Left lung (tissue), 4 donors: ENCODE measurements at regions not wholly inside any gene's neighbourhood (a gene's known extent, or its start where the extent isn't known, plus 50 kb on each side); places are given as distances from the start of the nearest gene placed in this dataset.
"Not testable (repeated sequence)": the region's sequence is repeated elsewhere in the genome, so short reads cannot be mapped to it uniquely, and the experiment has no call there.

ENCODE experiments used
- ATAC-seq: fragments of 200-7000 bp; cut with Tn5 transposase; one replicate; pipeline ENCODE4 v1.9.1; 2020; ENCODE audit warnings: moderate library complexity
- DNase-seq, 4 donors: peaks; one replicate each; pipeline ENCODE4 v3.0.0-alpha.2; 2013 to 2020
- H3K27ac ChIP-seq, 2 donors: fragments of 200-600 bp; sonication (generic) in 1 of 2; one replicate each; pipeline versions ENCODE4 v1.5.0 to v1.8.0; 2020 to 2021
- H3K27me3 ChIP-seq, 2 donors: fragments of 200-600 bp; sonication (generic) in 1 of 2; one replicate each; pipeline versions ENCODE4 v1.5.0 to v1.8.0; 2020 to 2021
- H3K36me3 ChIP-seq, 2 donors: fragments of 200-600 bp; sonication (generic) in 1 of 2; one replicate each; pipeline versions ENCODE4 v1.5.0 to v1.8.0; 2020 to 2021
- H3K4me1 ChIP-seq, 2 donors: fragments of 200-600 bp; one replicate each; pipeline ENCODE4 v1.8.0; 2021
- H3K4me3 ChIP-seq, 2 donors: fragments of 200-600 bp; sonication (generic) in 1 of 2; one replicate each; pipeline versions ENCODE4 v1.5.0 to v1.8.0; 2020 to 2021; ENCODE audit warnings: mild to moderate bottlenecking in 1 of 2
- H3K9me3 ChIP-seq, 2 donors: fragments of 200-600 bp; sonication (generic) in 1 of 2; one replicate each; pipeline versions ENCODE4 v1.5.0 to v1.8.0; 2020 to 2021
- intact Hi-C, 2 donors: fragments of 100-400 bp; cut with DNase I; formaldehyde crosslinking; loops; one replicate each; pipeline versions ENCODE4 v1.11.2 to v1.14.2; 2022
- TF ChIP-seq, protein P1 (sequence below), 2 donors: fragments of 200-600 bp; sonication (generic) in 1 of 2; IDR thresholded peaks; one replicate each; pipeline versions ENCODE4 v1.5.0 to v1.8.0; 2021; ENCODE audit warnings: antibody characterized with exemption in 2 of 2
- donor health status: DM: no; HTN: yes; CAD: no.
- donor health status: DM: no; HTN: no; CAD: no.

DNA sequence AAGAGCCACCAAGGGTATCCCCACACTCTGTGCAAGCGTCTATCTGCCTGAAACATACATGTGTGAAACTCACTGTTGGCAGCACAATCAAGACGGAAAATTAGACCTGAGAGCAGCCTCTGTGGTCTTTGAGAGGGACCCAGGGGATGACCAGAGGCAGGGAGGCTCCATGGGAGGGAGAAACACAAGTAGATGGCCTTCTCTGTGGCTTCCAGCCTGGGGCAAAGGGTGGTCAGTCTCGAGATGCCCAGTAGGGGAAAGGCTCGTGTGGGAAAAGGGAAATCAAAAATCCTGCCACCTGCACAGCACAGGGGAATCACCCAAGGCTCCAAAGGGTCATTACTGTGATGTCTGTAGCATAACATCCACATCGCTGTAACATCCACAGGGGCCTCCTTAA is 823.3 kb downstream of the KCNJ18 start:
- DNase-seq, result no peak
- TF ChIP-seq, protein P1, sequence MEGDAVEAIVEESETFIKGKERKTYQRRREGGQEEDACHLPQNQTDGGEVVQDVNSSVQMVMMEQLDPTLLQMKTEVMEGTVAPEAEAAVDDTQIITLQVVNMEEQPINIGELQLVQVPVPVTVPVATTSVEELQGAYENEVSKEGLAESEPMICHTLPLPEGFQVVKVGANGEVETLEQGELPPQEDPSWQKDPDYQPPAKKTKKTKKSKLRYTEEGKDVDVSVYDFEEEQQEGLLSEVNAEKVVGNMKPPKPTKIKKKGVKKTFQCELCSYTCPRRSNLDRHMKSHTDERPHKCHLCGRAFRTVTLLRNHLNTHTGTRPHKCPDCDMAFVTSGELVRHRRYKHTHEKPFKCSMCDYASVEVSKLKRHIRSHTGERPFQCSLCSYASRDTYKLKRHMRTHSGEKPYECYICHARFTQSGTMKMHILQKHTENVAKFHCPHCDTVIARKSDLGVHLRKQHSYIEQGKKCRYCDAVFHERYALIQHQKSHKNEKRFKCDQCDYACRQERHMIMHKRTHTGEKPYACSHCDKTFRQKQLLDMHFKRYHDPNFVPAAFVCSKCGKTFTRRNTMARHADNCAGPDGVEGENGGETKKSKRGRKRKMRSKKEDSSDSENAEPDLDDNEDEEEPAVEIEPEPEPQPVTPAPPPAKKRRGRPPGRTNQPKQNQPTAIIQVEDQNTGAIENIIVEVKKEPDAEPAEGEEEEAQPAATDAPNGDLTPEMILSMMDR (IDR thresholded peaks at IDR 0.05), result no peak
- Histone ChIP-seq H3K4me3 (no peak overlapping the region), H3K27me3 (no peaks in the 10 kb centered on the region), H3K4me1 (no peaks in the 10 kb centered on the region), H3K27ac (no peak overlapping the region), H3K9me3 (peaks cover 0 to 30% of the 10 kb centered on the region in 2 donors), H3K36me3 (no peaks in the 10 kb centered on the region)
- no peak for ATAC-seq
- intact Hi-C loops, result no loop called here

- Histone ChIP-seq H3K36me3 (no peaks in the 10 kb centered on the region), H3K9me3 (peaks cover 0 to 30% of the 10 kb centered on the region in 2 donors), H3K27me3 (no peaks in the 10 kb centered on the region), H3K4me3 (no peak overlapping the region), H3K27ac (no peak overlapping the region), H3K4me1 (no peaks in the 10 kb centered on the region)
- TF ChIP-seq, protein P1 (IDR thresholded peaks at IDR 0.05), result no peak
- intact Hi-C loops, result no loop called here
- DNase-seq (peak in 1 of 4 donors; percentile 74), ATAC-seq (no peak)
These were observed 824.7 kb downstream of the KCNJ18 start for GRCh38 chr17:22516861-22517636.

- Histone ChIP-seq H3K4me1 (no peaks in the 10 kb centered on the region), H3K36me3 (no peaks in the 10 kb centered on the region), H3K4me3 (no peak overlapping the region), H3K27me3 (no peaks in the 10 kb centered on the region), H3K27ac (no peak overlapping the region), H3K9me3 (peaks cover 0 to 27% of the 10 kb centered on the region in 2 donors)
- TF ChIP-seq, protein P1 (IDR thresholded peaks at IDR 0.05), result no peak
- ATAC-seq, result no peak
- intact Hi-C loops, result no loop called here
- DNase-seq, result peak in 1 of 4 donors; percentile 1
These were observed 825.4 kb downstream of the KCNJ18 start for GRCh38 chr17:22517716-22518115.

DNA sequence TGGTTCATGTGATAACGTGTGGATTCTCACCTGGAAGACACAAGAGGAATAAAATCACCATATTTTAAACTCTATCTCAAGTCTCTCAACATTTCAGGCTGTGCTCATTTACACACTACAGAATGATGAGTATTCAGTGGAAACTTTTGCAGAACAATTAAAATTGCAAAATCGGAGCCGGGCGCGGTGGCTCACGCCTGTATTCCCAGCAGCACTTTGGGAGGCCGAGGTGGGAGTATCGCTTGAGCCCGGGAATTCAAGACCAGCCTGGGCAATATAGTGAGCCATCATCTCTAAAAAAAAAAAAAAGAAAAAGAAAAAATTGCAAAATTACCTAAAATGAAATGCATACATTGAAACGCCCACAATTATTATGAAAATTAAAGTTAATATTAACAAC is 825.9 kb downstream of the KCNJ18 start:
- Histone ChIP-seq H3K4me3 (no peak overlapping the region), H3K9me3 (peaks cover 0 to 22% of the 10 kb centered on the region in 2 donors), H3K36me3 (no peaks in the 10 kb centered on the region), H3K4me1 (no peaks in the 10 kb centered on the region), H3K27ac (no peak overlapping the region), H3K27me3 (no peaks in the 10 kb centered on the region)
- intact Hi-C loops, result no loop called here
- TF ChIP-seq, protein P1 (IDR thresholded peaks at IDR 0.05), result no peak
- ATAC-seq, result no peak
- no peak for DNase-seq

GRCh38 chr17:22548873-22549272 is 856.5 kb downstream of the KCNJ18 start:
- H3K9me3 ChIP-seq, H3K36me3 ChIP-seq, ATAC-seq, intact Hi-C loops, H3K4me1 ChIP-seq, H3K4me3 ChIP-seq, H3K27ac ChIP-seq, H3K27me3 ChIP-seq, DNase-seq: not testable (repeated sequence)

DNA sequence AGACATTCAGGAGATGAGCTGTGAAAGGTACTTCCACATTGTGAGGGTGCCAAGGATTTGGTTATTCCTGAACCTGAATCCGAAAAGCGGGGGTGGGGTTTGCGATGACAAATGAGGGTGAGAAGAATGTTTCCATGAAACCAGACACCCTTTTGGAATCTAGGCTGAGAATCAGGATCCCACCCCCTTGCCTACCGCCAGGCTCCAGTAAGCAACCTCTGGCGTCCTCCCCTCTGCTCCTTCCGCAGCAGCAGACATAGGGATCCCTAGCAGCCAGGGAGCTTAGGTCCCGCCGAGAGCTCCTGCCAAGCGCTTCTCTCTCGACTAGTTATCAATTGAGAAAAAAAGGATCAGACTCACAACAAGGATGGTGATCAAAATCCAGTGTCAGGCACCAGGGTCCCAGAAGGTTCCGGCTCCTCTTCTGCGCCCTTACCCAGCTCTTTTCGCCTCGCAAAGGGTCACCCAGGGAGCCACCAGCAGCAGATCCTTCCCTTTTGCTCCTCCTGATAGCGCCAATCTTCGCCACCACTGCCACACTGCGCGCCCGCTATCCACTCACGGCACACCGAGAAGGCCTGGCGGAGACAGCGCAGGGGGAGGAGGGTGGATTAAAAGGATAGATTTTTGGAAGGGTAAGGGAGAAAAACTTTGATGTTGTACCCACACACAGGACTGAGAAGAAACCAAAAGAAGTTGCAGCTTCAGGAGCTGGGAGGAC is 859.5 kb downstream of the KCNJ18 start:
- H3K4me1 ChIP-seq, H3K36me3 ChIP-seq, ATAC-seq, intact Hi-C loops, H3K4me3 ChIP-seq, H3K27ac ChIP-seq, H3K27me3 ChIP-seq: not testable (repeated sequence)
- H3K9me3 ChIP-seq, result peaks cover 0 to 11% of the 10 kb centered on the region in 2 donors
- peak in 1 of 4 donors; percentile 39 for DNase-seq
